ENCODE measurements at regions not wholly inside any gene's neighbourhood (a gene's known extent, or its start where the extent isn't known, plus 50 kb on each side); places are given as distances from the start of the nearest gene placed in this dataset.

- Histone ChIP-seq H4K20me1 (no peaks in the 10 kb centered on the region), H3K27ac (no peak overlapping the region), H3K27me3 (no peaks in the 10 kb centered on the region), H3K9me3 (replicated peaks in 1 of 11) (no peaks in the 10 kb centered on the region), H3K4me2 (no peak overlapping the region), H3K9ac (no peak overlapping the region), H3K4me3 (no peak overlapping the region), H3K36me3 (no peaks in the 10 kb centered on the region), H3K4me1 (no peaks in the 10 kb centered on the region)
- no peak for TF ChIP-seq Cebpa-rat (IDR thresholded peaks at IDR 0.05)
Measured at GRCh38 chr2:52964916-52965530, 802.6 kb upstream of the CHAC2 start.

- no peak for TF ChIP-seq Cebpa-rat (IDR thresholded peaks at IDR 0.05)
- Histone ChIP-seq H3K9ac (no peak overlapping the region), H4K20me1 (no peaks in the 10 kb centered on the region), H3K4me1 (no peaks in the 10 kb centered on the region), H3K9me3 (replicated peaks in 1 of 11) (no peaks in the 10 kb centered on the region), H3K27ac (no peak overlapping the region), H3K4me2 (no peak overlapping the region), H3K4me3 (no peak overlapping the region), H3K36me3 (no peaks in the 10 kb centered on the region), H3K27me3 (no peaks in the 10 kb centered on the region)
Measured at GRCh38 chr2:52961403-52961802, 806.2 kb upstream of the CHAC2 start.

DNA sequence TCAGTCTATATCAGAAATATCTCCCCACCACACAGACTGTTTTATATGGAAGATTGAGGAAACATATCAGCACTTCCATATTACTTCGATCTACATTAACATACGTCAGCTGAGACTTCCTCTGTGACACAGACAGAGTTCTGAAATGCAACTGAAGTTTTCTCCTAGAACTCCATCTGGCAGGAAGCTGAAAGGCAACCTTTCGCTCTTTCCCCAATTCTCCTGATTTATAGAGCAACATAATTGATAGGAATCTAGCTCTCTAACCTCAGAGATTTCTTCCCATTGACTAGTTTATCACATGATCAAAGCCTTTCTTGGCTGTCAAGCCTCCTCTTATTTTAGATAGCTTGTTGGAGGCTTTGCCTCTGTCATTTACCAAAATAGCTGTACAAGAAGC, 806.7 kb upstream of the CHAC2 start:
- Histone ChIP-seq H3K27me3 (no peaks in the 10 kb centered on the region), H3K4me2 (no peak overlapping the region), H3K36me3 (no peaks in the 10 kb centered on the region), H3K4me3 (no peak overlapping the region), H3K9ac (no peak overlapping the region), H4K20me1 (no peaks in the 10 kb centered on the region), H3K4me1 (no peaks in the 10 kb centered on the region), H3K27ac (no peak overlapping the region), H3K9me3 (replicated peaks in 1 of 11) (no peaks in the 10 kb centered on the region)
- no peak for TF ChIP-seq Cebpa-rat (IDR thresholded peaks at IDR 0.05)

DNA sequence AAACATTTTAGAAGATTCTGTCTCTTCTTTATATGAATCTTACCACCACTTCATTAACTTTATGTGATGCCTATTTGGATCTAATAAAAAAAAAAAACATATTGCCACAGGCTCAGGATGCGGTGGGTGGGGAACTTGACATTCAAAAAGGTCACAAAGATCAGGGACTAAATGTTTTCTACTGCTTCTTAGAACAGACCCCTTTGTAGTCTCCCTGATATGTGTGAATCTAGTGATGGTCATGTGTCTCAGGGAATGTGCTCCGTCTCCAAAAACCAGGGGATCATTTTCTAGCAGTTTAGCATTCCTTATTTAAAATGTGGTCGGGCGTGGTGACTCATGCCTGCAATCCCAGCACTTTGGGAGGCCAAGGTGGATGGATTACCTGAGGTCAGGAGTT, 807.8 kb upstream of the CHAC2 start:
- H3K9ac ChIP-seq: no peak overlapping the region
- no peak for TF ChIP-seq Cebpa-rat (IDR thresholded peaks at IDR 0.05)
- no peak overlapping the region for H3K27ac ChIP-seq
- no peaks in the 10 kb centered on the region for H3K27me3 ChIP-seq
- no peaks in the 10 kb centered on the region for H4K20me1 ChIP-seq
- no peaks in the 10 kb centered on the region for H3K9me3 ChIP-seq (replicated peaks in 1 of 11)
- no peaks in the 10 kb centered on the region for H3K36me3 ChIP-seq
- H3K4me3 ChIP-seq: no peak overlapping the region
- H3K4me2 ChIP-seq: no peak overlapping the region
- H3K4me1 ChIP-seq: no peaks in the 10 kb centered on the region

DNA sequence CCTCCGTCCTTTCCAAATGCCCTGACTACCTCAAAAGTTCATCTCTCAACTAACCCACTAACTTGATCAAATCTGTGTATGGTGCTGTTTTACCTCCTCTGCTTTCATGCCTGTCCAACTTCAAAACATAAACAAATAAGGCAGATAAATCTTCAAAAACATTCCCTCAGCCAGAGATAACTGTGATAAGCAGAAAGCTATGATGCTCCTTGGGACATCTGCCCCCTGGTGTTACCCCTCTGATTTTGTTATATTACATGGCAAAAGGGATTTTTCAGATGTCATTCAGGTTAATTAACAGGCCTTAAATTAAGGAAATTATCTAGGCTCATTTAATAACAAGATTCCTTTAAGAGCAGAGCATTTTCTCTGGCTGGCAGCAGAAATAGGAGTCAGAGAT, 810.8 kb upstream of the CHAC2 start:
- Histone ChIP-seq H3K27ac (no peak overlapping the region), H3K27me3 (no peaks in the 10 kb centered on the region), H3K4me1 (no peaks in the 10 kb centered on the region), H3K9me3 (replicated peaks in 1 of 11) (no peaks in the 10 kb centered on the region), H4K20me1 (no peaks in the 10 kb centered on the region), H3K4me3 (no peak overlapping the region), H3K36me3 (no peaks in the 10 kb centered on the region), H3K4me2 (no peak overlapping the region), H3K9ac (no peak overlapping the region)
- no peak for TF ChIP-seq Cebpa-rat (IDR thresholded peaks at IDR 0.05)

DNA sequence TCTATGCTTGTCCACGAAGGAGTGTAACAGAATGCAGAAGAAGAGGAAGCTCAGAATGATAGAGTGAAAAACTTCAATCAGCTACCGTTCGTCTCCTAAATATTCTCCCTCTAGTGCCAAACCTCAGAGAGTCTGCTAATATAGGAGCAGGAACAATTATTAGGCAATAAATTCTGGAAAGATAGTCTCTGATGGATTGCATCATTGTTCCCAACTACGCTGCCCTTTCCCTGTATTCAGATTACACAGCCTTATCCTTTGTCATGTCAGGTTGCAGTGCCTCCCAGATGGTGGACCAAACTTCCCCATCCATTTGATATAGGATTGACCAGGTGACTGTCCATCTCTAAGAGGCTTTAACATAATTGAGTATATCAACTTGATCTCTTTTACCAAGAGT, 811.5 kb upstream of the CHAC2 start:
- Histone ChIP-seq H3K9me3 (replicated peaks in 1 of 11) (peaks cover 0 to 1% (median 0%) of the 10 kb centered on the region in 11 experiments; a peak in 1 of 22 replicates), H3K9ac (no peak overlapping the region), H4K20me1 (no peaks in the 10 kb centered on the region), H3K4me3 (no peak overlapping the region), H3K27me3 (no peaks in the 10 kb centered on the region), H3K4me1 (no peaks in the 10 kb centered on the region), H3K36me3 (no peaks in the 10 kb centered on the region), H3K27ac (no peak overlapping the region), H3K4me2 (no peak overlapping the region)
- TF ChIP-seq Cebpa-rat (IDR thresholded peaks at IDR 0.05): no peak

GRCh38 chr2:52955079-52955478, 812.5 kb upstream of the CHAC2 start:
- H3K4me3 ChIP-seq: no peak overlapping the region
- H3K36me3 ChIP-seq: no peaks in the 10 kb centered on the region
- no peak for TF ChIP-seq Cebpa-rat (IDR thresholded peaks at IDR 0.05)
- no peak overlapping the region for H3K27ac ChIP-seq
- H3K9me3 ChIP-seq (replicated peaks in 1 of 11): peaks cover 0 to 12% (median 2%) of the 10 kb centered on the region in 11 experiments; a peak in 12 of 22 replicates
- H3K4me2 ChIP-seq: no peak overlapping the region
- no peaks in the 10 kb centered on the region for H3K27me3 ChIP-seq
- no peak overlapping the region for H3K9ac ChIP-seq
- peaks cover under 1 to 4% (median 2%) of the 10 kb centered on the region in 10 experiments; a peak in 14 of 20 replicates for H3K4me1 ChIP-seq
- H4K20me1 ChIP-seq: no peaks in the 10 kb centered on the region

- H3K9ac ChIP-seq: no peak overlapping the region
- H3K36me3 ChIP-seq: no peaks in the 10 kb centered on the region
- no peak overlapping the region for H3K27ac ChIP-seq
- no peak overlapping the region for H3K4me2 ChIP-seq
- H3K4me1 ChIP-seq: no peaks in the 10 kb centered on the region; a peak in 2 of 20 replicates
- no peaks in the 10 kb centered on the region for H3K27me3 ChIP-seq
- no peaks in the 10 kb centered on the region for H3K9me3 ChIP-seq (replicated peaks in 1 of 11)
- H3K4me3 ChIP-seq: no peak overlapping the region
- TF ChIP-seq Cebpa-rat (IDR thresholded peaks at IDR 0.05): no peak
- H4K20me1 ChIP-seq: no peaks in the 10 kb centered on the region
Measured at GRCh38 chr2:52940101-52940500, 827.5 kb upstream of the CHAC2 start.

DNA sequence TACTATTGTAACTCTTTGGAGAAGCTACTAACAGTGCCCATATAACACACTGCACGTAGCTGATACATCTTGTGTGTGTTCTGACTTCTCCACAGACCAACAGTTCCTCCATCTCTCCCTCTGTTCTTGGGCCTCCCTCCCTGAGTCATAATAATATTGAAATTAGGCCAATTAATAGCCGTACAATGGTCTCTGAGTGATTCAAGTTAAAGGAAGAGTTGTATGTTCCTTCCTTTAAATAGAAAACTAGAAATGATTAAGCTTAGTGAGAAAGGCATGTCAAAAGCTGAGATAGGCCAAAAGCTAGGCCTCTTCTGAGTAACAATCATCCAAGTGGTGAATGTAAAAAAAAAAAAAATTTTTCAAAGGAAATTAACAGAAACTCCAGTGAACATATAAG, 828.4 kb upstream of the CHAC2 start:
- Histone ChIP-seq H4K20me1 (no peaks in the 10 kb centered on the region), H3K4me3 (no peak overlapping the region), H3K27me3 (no peaks in the 10 kb centered on the region), H3K4me1 (no peaks in the 10 kb centered on the region; a peak in 2 of 20 replicates), H3K36me3 (no peaks in the 10 kb centered on the region), H3K9me3 (replicated peaks in 1 of 11) (no peaks in the 10 kb centered on the region), H3K4me2 (no peak overlapping the region), H3K9ac (no peak overlapping the region), H3K27ac (no peak overlapping the region)
- TF ChIP-seq Cebpa-rat (IDR thresholded peaks at IDR 0.05): no peak

GRCh38 chr2:52936029-52936428, 831.6 kb upstream of the CHAC2 start:
- TF ChIP-seq Cebpa-rat (IDR thresholded peaks at IDR 0.05): no peak
- H3K27me3 ChIP-seq: no peaks in the 10 kb centered on the region
- H3K36me3 ChIP-seq: no peaks in the 10 kb centered on the region
- no peak overlapping the region for H3K4me2 ChIP-seq
- H3K9ac ChIP-seq: no peak overlapping the region
- H3K4me3 ChIP-seq: no peak overlapping the region
- H3K4me1 ChIP-seq: peaks cover 0 to 5% (median 0%) of the 10 kb centered on the region in 10 experiments; a peak in 2 of 20 replicates
- no peak overlapping the region for H3K27ac ChIP-seq
- H4K20me1 ChIP-seq: no peaks in the 10 kb centered on the region
- H3K9me3 ChIP-seq (replicated peaks in 1 of 11): no peaks in the 10 kb centered on the region
